ENCODE measurements at regions not wholly inside any gene's neighbourhood (a gene's known extent, or its start where the extent isn't known, plus 50 kb on each side); places are given as distances from the start of the nearest gene placed in this dataset.

DNA sequence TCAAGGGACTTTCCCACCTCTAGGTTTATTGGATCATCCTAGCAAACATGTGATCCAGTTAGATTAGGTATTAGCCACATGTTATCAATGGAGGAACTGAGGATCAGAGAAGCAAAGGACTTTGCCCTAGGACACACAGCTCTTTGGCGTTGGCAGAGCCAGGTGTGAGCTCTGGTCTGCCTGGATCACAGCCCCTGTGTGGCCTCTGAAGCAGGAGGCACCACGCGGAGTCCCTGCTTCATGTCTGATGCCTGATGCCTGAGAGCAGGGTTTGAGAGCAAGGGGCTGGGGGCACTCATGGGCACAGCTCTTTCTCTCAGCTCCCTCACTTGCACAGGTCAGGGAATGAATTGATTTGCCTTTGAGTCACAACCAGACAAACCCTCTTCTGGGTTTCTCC, 64.7 kb upstream of the CTBP2 start:
- no peak overlapping the region for H3K27ac ChIP-seq
- H3K36me3 ChIP-seq (ENCODE audit: insufficient read depth, low read length) = no peaks in the 10 kb centered on the region
- H3K9me3 ChIP-seq (ENCODE audit: low read depth, low read length) = no peaks in the 10 kb centered on the region
- no peak for TF ChIP-seq FOXP2 (optimal IDR thresholded peaks at IDR 0.05; ENCODE audit: control extremely low read depth, extremely low read length, insufficient read depth)
- no peak for TF ChIP-seq EZH2 (IDR thresholded peaks at IDR 0.05)
- no peak for TF ChIP-seq POLR2AphosphoS5 (IDR thresholded peaks at IDR 0.05; ENCODE audit: borderline replicate concordance, low read depth, low read length)
- DNase-seq (ENCODE audit: low read depth, low spot score) = no peak
- H3K9ac ChIP-seq (ENCODE audit: insufficient read length) = no peak overlapping the region
- H3K4me3 ChIP-seq = no peak overlapping the region

GRCh38 chr10:125222515-125223308, 62.3 kb upstream of the CTBP2 start:
- H3K9me3 ChIP-seq (ENCODE audit: low read depth, low read length) = no peaks in the 10 kb centered on the region
- no peak for DNase-seq (ENCODE audit: low read depth, low spot score)
- H3K36me3 ChIP-seq (ENCODE audit: insufficient read depth, low read length) = no peaks in the 10 kb centered on the region
- no peak overlapping the region for H3K27ac ChIP-seq
- H3K9ac ChIP-seq (ENCODE audit: insufficient read length) = no peak overlapping the region
- TF ChIP-seq EZH2 (IDR thresholded peaks at IDR 0.05) (no peak), POLR2AphosphoS5 (IDR thresholded peaks at IDR 0.05; ENCODE audit: borderline replicate concordance, low read depth, low read length) (no peak), FOXP2 (optimal IDR thresholded peaks at IDR 0.05; ENCODE audit: control extremely low read depth, extremely low read length, insufficient read depth) (no peak)
- H3K4me3 ChIP-seq = no peak overlapping the region

- Histone ChIP-seq H3K4me3 (no peak overlapping the region), H3K27ac (no peak overlapping the region), H3K9me3 (ENCODE audit: low read depth, low read length) (no peaks in the 10 kb centered on the region), H3K9ac (ENCODE audit: insufficient read length) (no peak overlapping the region), H3K36me3 (ENCODE audit: insufficient read depth, low read length) (no peaks in the 10 kb centered on the region)
- TF ChIP-seq POLR2AphosphoS5 (IDR thresholded peaks at IDR 0.05; ENCODE audit: borderline replicate concordance, low read depth, low read length) = no peak
- no peak for TF ChIP-seq FOXP2 (optimal IDR thresholded peaks at IDR 0.05; ENCODE audit: control extremely low read depth, extremely low read length, insufficient read depth)
- DNase-seq (ENCODE audit: low read depth, low spot score) = no peak
Measured at GRCh38 chr10:125221716-125222115, 61.4 kb upstream of the CTBP2 start.

DNA sequence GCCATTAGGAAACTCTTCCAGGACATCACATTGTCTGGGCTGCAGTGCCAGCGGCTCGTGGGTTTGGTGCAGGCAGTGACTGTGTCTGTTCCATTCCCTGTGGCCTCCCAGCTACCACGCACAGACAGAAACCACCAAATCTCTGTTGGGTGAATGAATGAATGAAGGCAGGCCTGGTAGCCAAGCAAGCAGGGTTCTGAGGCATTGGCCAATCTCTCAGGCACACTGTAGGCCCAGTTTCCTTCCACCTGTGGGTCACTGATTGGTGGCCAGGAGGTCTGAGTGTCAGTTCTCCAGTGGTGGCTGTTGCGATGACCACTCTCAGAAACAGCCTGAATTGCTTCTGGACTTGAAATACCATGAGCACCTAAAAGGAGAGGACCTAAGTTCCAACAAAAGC, 59.4 kb upstream of the CTBP2 start:
- no peak overlapping the region for H3K9ac ChIP-seq (ENCODE audit: insufficient read length)
- H3K4me3 ChIP-seq = no peak overlapping the region
- no peaks in the 10 kb centered on the region for H3K9me3 ChIP-seq (ENCODE audit: low read depth, low read length)
- no peak for DNase-seq (ENCODE audit: low read depth, low spot score)
- H3K27ac ChIP-seq = no peak overlapping the region
- no peaks in the 10 kb centered on the region for H3K36me3 ChIP-seq (ENCODE audit: insufficient read depth, low read length)
- no peak for TF ChIP-seq FOXP2 (optimal IDR thresholded peaks at IDR 0.05; ENCODE audit: control extremely low read depth, extremely low read length, insufficient read depth)
- no peak for TF ChIP-seq EZH2 (IDR thresholded peaks at IDR 0.05)
- no peak for TF ChIP-seq POLR2AphosphoS5 (IDR thresholded peaks at IDR 0.05; ENCODE audit: borderline replicate concordance, low read depth, low read length)

DNA sequence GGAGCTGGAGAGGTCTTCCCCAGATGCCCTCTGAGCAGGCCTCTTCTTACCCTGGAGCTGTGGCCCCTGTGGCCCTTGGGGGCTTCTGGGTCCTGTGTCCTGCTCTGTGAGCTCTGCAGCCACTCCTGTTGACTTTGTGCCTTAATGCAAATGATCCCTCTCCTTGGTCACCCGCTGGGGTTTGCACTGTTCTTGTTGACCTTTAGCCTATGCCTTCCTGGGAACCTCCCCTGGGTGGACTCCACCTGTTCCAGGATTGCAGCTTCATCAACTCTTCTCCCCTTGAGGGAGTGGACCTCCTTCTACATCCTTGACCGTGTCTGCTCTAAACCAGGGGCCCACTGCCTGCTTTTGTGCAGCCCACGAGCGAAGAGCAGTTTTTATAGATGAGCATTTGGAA, 58.6 kb upstream of the CTBP2 start:
- Histone ChIP-seq H3K4me3 (no peak overlapping the region), H3K36me3 (ENCODE audit: insufficient read depth, low read length) (no peaks in the 10 kb centered on the region), H3K9me3 (ENCODE audit: low read depth, low read length) (no peaks in the 10 kb centered on the region), H3K27ac (no peak overlapping the region), H3K9ac (ENCODE audit: insufficient read length) (no peak overlapping the region)
- no peak for DNase-seq (ENCODE audit: low read depth, low spot score)
- TF ChIP-seq EZH2 (IDR thresholded peaks at IDR 0.05) = no peak
- no peak for TF ChIP-seq FOXP2 (optimal IDR thresholded peaks at IDR 0.05; ENCODE audit: control extremely low read depth, extremely low read length, insufficient read depth)
- no peak for TF ChIP-seq POLR2AphosphoS5 (IDR thresholded peaks at IDR 0.05; ENCODE audit: borderline replicate concordance, low read depth, low read length)

DNA sequence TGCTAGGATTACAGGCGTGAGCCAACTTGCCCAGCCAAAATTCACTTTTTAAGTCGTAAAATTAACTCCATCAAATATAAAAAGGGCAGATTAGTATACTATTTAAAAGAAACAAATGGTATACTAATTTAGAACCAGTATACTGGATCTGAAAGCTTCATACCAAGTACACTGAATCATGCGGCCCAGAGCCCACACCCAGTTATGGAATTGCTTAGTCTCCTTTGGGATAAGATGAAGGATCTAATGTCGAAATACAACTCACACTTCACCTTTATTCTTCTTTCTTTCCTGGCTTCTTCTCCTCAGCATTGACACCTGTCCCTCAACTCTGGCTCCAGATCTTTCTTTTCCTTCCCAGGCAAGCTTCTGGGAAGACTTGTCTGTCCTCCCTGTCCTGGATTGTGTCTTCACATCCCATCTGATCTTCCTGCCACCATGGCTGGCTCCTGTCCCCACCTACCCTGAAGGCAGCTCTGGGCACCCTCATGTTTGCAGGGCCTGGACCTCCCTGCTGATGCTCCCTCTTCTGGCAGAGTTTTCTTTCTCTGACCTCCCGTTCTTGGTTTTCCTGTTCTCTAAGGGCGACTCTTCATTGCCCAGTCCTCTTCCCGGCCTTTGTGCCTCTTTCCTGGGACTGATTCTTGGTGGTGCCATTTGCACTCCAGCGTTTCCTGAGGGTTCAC, 57.8 kb upstream of the CTBP2 start:
- TF ChIP-seq FOXP2 (optimal IDR thresholded peaks at IDR 0.05; ENCODE audit: control extremely low read depth, extremely low read length, insufficient read depth) (no peak), EZH2 (IDR thresholded peaks at IDR 0.05) (no peak), POLR2AphosphoS5 (IDR thresholded peaks at IDR 0.05; ENCODE audit: borderline replicate concordance, low read depth, low read length) (no peak)
- DNase-seq (ENCODE audit: low read depth, low spot score) = no peak
- Histone ChIP-seq H3K4me3 (no peak overlapping the region), H3K27ac (no peak overlapping the region), H3K9me3 (ENCODE audit: low read depth, low read length) (no peaks in the 10 kb centered on the region), H3K36me3 (ENCODE audit: insufficient read depth, low read length) (no peaks in the 10 kb centered on the region), H3K9ac (ENCODE audit: insufficient read length) (no peak overlapping the region)

GRCh38 chr10:125216861-125217260, 56.5 kb upstream of the CTBP2 start:
- TF ChIP-seq POLR2AphosphoS5 (IDR thresholded peaks at IDR 0.05; ENCODE audit: borderline replicate concordance, low read depth, low read length) (no peak), EZH2 (IDR thresholded peaks at IDR 0.05) (no peak), FOXP2 (optimal IDR thresholded peaks at IDR 0.05; ENCODE audit: control extremely low read depth, extremely low read length, insufficient read depth) (no peak)
- no peak overlapping the region for H3K27ac ChIP-seq
- H3K36me3 ChIP-seq (ENCODE audit: insufficient read depth, low read length) = no peaks in the 10 kb centered on the region
- no peak overlapping the region for H3K4me3 ChIP-seq
- H3K9ac ChIP-seq (ENCODE audit: insufficient read length) = no peak overlapping the region
- H3K9me3 ChIP-seq (ENCODE audit: low read depth, low read length) = no peaks in the 10 kb centered on the region
- DNase-seq (ENCODE audit: low read depth, low spot score) = no peak

DNA sequence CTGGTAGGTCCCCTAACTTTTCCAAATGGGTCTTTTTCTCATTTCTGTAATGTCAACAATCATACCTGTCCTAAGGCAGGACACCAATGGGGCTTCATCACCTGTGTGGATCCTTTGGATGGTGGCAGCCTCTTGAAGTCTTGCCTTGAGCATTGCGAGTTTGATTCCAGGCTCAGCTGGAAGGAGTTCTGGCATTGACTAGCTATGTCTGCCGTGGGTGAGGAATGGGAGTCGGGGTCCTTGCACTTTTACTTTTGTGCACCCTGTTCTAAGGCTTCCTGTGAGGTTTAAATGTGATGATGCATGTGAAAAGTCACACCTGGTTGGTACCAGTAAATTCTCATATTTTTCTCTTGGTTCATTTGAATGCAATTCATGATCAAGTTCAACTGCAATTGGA, 55.9 kb upstream of the CTBP2 start:
- no peaks in the 10 kb centered on the region for H3K36me3 ChIP-seq (ENCODE audit: insufficient read depth, low read length)
- H3K9ac ChIP-seq (ENCODE audit: insufficient read length) = no peak overlapping the region
- H3K9me3 ChIP-seq (ENCODE audit: low read depth, low read length) = no peaks in the 10 kb centered on the region
- TF ChIP-seq POLR2AphosphoS5 (IDR thresholded peaks at IDR 0.05; ENCODE audit: borderline replicate concordance, low read depth, low read length) = no peak
- TF ChIP-seq EZH2 (IDR thresholded peaks at IDR 0.05) = no peak
- TF ChIP-seq FOXP2 (optimal IDR thresholded peaks at IDR 0.05; ENCODE audit: control extremely low read depth, extremely low read length, insufficient read depth) = no peak
- no peak for DNase-seq (ENCODE audit: low read depth, low spot score)
- H3K27ac ChIP-seq = no peak overlapping the region
- no peak overlapping the region for H3K4me3 ChIP-seq

All from SK-N-MC (cell line).